HAP-1 (cell line): ENCODE measurements at regions not wholly inside any gene's neighbourhood (a gene's known extent, or its start where the extent isn't known, plus 50 kb on each side); places are given as distances from the start of the nearest gene placed in this dataset.

Experiments used
- DNase-seq, 2 experiments: peaks; one replicate each; pipeline ENCODE4 v3.0.0-alpha.2; 2016 to 2020; ENCODE audit warnings: low spot score in 2 of 2
- H3K27me3 ChIP-seq: fragments of 250-450 bp; sonication (Bioruptor Pico); 2 replicates; pipeline ENCODE4 v1.5.1; 2020; ENCODE audit warnings: low read depth, mild to moderate bottlenecking, moderate library complexity
- H3K36me3 ChIP-seq: fragments of 250-450 bp; sonication (Bioruptor Pico); replicated peaks from 2 replicates; pipeline ENCODE4 v1.5.1; 2020; ENCODE audit warnings: mild to moderate bottlenecking
- H3K4me1 ChIP-seq: fragments of 250-450 bp; sonication (Bioruptor Pico); 2 replicates; pipeline ENCODE4 v1.5.1; 2020; ENCODE audit warnings: mild to moderate bottlenecking
- H3K4me3 ChIP-seq: fragments of 250-450 bp; sonication (Bioruptor Pico); 2 replicates; pipeline ENCODE4 v1.5.1; 2020; ENCODE audit warnings: mild to moderate bottlenecking, moderate library complexity
- H3K9me3 ChIP-seq: fragments of 250-450 bp; sonication (Bioruptor Pico); 2 replicates; pipeline ENCODE4 v1.5.1; 2020; ENCODE audit warnings: mild to moderate bottlenecking, moderate library complexity
- in situ Hi-C: fragments of 300-500 bp; cut with MboI; formaldehyde crosslinking; loops from 3 replicates; pipeline ENCODE4 v1.14.3; 2020; ENCODE audit warnings: low sequenced_read_pairs, inconsistent platforms, mixed read lengths

DNA sequence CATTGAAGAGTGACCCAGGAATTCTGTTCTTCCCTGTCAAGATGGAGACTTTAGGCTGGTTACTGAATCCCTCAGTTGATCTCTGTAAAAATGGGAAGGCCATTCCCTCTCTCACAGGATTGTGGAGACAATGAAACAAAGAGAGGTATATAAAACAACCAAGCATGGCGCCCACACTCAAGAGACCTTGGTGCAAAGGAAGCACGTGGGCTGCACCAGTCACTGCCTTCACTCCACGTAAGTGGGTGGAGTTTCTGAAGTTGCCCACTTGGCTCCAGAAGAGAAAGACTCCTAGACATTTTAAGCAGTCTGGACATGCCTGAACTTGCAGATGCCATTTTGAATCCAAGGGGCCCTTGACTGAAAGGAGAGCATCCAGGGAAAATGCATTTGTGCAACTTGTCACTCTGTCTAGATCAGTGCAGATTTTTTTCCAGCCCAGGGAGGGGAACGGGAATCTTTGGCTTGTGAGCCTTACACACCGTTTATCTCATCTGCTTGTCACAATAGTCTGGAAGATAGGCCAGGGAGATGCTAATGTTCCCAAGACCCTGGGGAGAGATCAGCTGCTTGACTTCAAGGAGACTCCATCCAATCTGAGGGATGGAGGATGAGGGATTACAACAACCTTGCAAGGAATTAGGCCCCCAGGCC is 96.9 kb upstream of the TBX3 start:
- H3K4me1 ChIP-seq: peaks cover 5% of the 10 kb centered on the region
- no peaks in the 10 kb centered on the region for H3K27me3 ChIP-seq
- H3K9me3 ChIP-seq: no peaks in the 10 kb centered on the region
- no peak overlapping the region for H3K4me3 ChIP-seq
- no peaks in the 10 kb centered on the region for H3K36me3 ChIP-seq
- no peak for DNase-seq
- in situ Hi-C loops: no loop called here

DNA sequence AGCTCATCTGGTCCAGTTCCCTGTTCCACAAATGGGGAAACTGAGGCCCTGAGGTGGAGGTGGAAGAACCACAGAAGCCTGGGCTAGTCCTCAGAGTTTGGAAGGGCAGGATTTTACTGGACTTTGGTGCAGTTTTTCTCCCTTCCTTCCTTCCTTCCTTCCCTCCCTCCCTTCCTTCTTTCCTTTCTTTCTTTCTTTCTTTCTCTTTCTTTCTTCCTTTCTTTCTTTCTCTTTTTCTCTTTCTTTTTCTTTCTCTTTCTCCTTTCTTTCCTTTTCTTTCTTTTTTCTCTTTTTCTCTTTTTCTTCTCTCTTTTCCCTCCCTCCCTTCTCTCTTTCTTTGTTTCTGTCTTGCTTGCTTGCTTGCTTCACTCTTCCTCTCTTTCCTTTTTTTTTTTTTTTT is 95.7 kb upstream of the TBX3 start:
- Histone ChIP-seq H3K36me3 (no peaks in the 10 kb centered on the region), H3K9me3 (no peaks in the 10 kb centered on the region), H3K4me1 (peaks cover 2% of the 10 kb centered on the region), H3K27me3 (no peaks in the 10 kb centered on the region), H3K4me3 (no peak overlapping the region)
- DNase-seq: no peak
- in situ Hi-C loops: no loop called here

DNA sequence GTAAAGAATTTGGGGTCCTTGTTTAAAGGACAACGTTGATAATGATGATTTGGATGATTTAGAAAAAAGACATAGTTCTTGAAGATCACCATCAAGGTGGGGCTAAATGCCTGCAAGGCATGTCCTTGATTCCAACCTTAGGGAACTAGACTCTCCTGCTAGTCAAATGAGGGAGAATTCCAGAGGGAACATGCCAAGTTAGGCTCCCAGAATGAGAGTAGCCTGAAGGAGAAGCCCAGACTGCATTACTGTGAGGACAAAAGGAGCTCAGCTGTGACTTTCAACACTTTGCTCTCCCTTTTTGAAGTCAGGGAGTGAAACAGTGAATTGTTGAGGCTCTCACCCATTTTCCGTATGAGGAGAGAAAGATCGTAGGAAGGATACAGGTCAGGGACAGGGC is 95.2 kb upstream of the TBX3 start:
- in situ Hi-C loops: no loop called here
- H3K9me3 ChIP-seq: no peaks in the 10 kb centered on the region
- DNase-seq: no peak

DNA sequence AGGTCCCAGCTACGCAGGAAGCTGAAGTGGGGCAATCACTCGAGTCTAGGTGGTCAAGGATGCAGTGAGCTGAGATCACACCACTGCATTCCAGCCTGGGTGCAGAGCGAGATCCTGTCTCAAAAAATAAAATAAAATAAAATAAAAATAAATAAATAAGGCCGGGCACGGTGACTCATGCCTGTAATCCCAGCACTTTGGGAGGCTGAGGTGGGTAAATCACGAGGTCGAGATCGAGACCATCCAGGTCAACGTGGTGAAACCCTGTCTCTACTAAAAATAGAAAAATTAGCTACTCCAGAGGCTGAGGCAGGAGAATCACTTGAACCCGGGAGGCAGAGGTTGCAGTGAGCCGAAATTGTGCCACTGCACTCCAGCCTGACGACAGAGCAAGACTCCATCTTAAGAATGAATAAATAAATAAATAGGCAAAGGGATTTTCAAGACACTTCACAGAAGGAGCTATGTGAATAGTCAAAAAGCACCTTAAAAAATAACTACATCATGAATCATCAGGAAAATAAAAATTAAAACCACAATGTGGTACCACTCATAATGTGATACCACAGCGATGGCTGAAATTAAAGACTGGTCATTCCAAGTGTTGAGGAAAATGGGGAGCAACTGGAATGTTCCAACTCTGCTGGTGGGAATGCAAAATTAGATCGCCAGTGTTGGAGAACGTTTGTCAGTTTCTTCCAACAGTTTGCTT is 92.9 kb upstream of the TBX3 start:
- Histone ChIP-seq H3K27me3 (no peaks in the 10 kb centered on the region), H3K4me3 (no peak overlapping the region), H3K9me3 (no peaks in the 10 kb centered on the region), H3K4me1 (no peaks in the 10 kb centered on the region), H3K36me3 (no peaks in the 10 kb centered on the region)
- in situ Hi-C loops: no loop called here
- no peak for DNase-seq

More for the DNA sequence above, 95.2 kb upstream of the TBX3 start:
- Histone ChIP-seq H3K4me3 (no peak overlapping the region), H3K36me3 (no peaks in the 10 kb centered on the region), H3K4me1 (no peaks in the 10 kb centered on the region), H3K27me3 (no peaks in the 10 kb centered on the region)

DNA sequence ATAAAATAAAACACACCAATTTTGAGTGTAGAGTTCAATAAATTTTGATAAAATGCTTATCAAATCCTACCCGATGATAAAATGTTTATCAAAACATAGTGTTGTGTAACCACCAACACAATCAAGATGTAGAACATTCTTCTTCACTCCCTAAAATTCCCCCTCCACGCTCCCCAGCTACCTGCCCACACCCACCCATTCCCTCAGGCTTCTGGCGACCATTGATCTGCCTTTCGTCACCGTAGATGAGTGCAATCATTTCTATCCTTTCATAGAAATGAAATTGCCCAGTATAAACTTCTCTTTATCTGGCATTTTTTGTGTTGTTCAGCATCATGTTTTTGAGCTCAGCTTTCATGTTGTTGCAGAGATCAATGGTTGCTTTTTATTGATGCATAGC is 90.7 kb upstream of the TBX3 start:
- H3K4me3 ChIP-seq: no peak overlapping the region
- no peak for DNase-seq
- no peaks in the 10 kb centered on the region for H3K4me1 ChIP-seq
- no peaks in the 10 kb centered on the region for H3K9me3 ChIP-seq
- no peaks in the 10 kb centered on the region for H3K36me3 ChIP-seq
- in situ Hi-C loops: no loop called here
- H3K27me3 ChIP-seq: no peaks in the 10 kb centered on the region

DNA sequence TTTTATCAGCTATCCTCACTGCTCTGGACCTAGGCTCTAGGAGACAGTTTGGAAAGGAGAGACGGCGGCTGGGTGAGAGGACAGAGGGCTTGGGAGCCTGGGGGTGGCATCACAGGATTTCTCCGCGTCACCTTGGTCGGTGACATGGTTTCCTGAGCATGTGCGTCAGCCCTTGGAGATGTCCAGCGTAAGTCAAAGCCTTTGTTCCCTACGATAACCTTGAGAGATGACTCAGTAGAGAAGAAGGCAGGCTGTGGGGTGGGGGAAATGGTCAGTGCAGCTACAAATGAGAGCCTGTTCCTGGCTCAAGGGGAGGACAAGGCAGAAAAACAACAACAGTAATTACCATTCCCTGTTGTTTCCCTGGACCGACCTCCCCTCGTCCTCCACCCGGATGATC is 90.2 kb upstream of the TBX3 start:
- Histone ChIP-seq H3K4me3 (no peak overlapping the region), H3K4me1 (no peaks in the 10 kb centered on the region), H3K27me3 (no peaks in the 10 kb centered on the region), H3K36me3 (no peaks in the 10 kb centered on the region), H3K9me3 (no peaks in the 10 kb centered on the region)
- no peak for DNase-seq
- in situ Hi-C loops: no loop called here

GRCh38 chr12:114770323-114770722 is 86.3 kb upstream of the TBX3 start:
- no peaks in the 10 kb centered on the region for H3K36me3 ChIP-seq
- no peak for DNase-seq
- no peak overlapping the region for H3K4me3 ChIP-seq
- H3K9me3 ChIP-seq: no peaks in the 10 kb centered on the region
- H3K27me3 ChIP-seq: no peaks in the 10 kb centered on the region
- H3K4me1 ChIP-seq: peaks cover 21% of the 10 kb centered on the region
- in situ Hi-C loops: no loop called here

DNA sequence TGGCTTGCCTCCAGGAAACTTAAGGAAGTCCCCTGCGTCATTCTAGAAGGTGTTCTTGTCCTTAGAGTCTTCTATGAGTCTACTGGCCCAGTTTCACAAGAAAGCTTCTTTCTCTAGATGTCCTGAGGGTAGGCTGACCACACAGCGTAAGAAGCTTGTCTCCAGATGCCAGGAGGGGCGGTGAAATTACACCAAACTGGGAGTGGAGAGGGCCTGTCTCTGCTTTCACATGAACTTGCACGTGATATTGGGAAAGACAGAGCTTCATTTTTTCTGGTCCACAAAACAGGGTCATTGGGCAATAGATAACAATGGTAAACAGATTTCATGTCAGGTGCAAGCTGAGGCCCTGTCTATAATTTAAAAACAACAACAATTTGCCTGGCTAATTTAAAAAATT is 85.7 kb upstream of the TBX3 start:
- Histone ChIP-seq H3K4me1 (peaks cover 23% of the 10 kb centered on the region), H3K9me3 (no peaks in the 10 kb centered on the region), H3K27me3 (no peaks in the 10 kb centered on the region), H3K4me3 (no peak overlapping the region), H3K36me3 (no peaks in the 10 kb centered on the region)
- in situ Hi-C loops: no loop called here
- no peak for DNase-seq

DNA sequence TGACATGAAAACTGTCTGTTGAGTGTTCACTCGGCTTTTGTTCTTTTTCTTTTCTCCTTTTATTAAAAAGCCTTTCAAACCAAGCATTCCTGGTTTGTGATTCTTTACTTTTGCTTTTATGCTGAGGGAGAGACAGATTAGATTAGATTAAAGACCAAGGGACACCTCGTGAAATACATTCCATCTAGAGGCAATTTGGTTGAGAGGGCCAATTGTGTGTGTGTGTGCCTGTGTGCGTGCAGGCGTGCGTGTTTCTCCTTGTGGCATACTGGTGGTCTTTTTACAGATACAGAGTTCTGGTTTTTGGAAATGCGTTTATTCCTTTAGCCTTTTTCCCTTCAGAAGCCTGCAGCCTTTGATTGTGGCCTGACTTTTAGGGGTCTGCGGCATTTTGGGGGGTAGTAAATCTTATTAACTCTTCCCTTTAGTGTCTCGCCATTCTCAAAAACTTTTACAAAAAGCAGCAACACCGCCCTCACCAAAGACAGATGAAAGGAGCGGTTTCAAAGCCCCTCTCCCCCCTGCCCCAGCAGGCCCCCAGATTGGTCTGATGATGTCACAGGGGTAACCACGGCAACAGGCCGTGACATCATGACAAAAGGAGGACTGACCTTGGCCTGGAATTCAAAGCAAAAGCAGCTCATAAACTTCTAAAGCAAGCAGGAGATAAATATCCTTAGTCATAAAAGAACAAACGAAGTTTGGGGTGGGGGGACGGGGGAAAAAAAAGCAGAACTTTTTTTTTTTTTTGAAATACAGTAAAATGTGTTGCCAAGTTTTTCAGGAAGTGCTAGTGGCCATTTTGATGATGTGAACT is 84.1 kb upstream of the TBX3 start:
- peaks cover 24% of the 10 kb centered on the region for H3K4me1 ChIP-seq
- H3K36me3 ChIP-seq: no peaks in the 10 kb centered on the region
- H3K27me3 ChIP-seq: no peaks in the 10 kb centered on the region
- no peak overlapping the region for H3K4me3 ChIP-seq
- no peaks in the 10 kb centered on the region for H3K9me3 ChIP-seq
- in situ Hi-C loops: no loop called here
- DNase-seq: peak; percentile 67 to 84

GRCh38 chr12:114767084-114767760 is 83.2 kb upstream of the TBX3 start:
- H3K4me1 ChIP-seq: peaks cover 24% of the 10 kb centered on the region
- in situ Hi-C loops: no loop called here
- no peaks in the 10 kb centered on the region for H3K27me3 ChIP-seq
- H3K9me3 ChIP-seq: no peaks in the 10 kb centered on the region
- peak; percentile 21 to 73 for DNase-seq
- H3K36me3 ChIP-seq: no peaks in the 10 kb centered on the region
- H3K4me3 ChIP-seq: no peak overlapping the region

- Histone ChIP-seq H3K27me3 (no peaks in the 10 kb centered on the region), H3K9me3 (no peaks in the 10 kb centered on the region), H3K36me3 (no peaks in the 10 kb centered on the region), H3K4me3 (no peak overlapping the region), H3K4me1 (peaks cover 24% of the 10 kb centered on the region)
- no peak for DNase-seq
- in situ Hi-C loops: no loop called here
Observed at GRCh38 chr12:114765960-114766691, 82.2 kb upstream of the TBX3 start.

- peaks cover 24% of the 10 kb centered on the region for H3K4me1 ChIP-seq
- H3K9me3 ChIP-seq: no peaks in the 10 kb centered on the region
- H3K4me3 ChIP-seq: no peak overlapping the region
- peak in 1 of 2 experiments; percentile 14 for DNase-seq
- H3K27me3 ChIP-seq: no peaks in the 10 kb centered on the region
- in situ Hi-C loops: no loop called here
- H3K36me3 ChIP-seq: no peaks in the 10 kb centered on the region
Observed at GRCh38 chr12:114764510-114764909, 80.5 kb upstream of the TBX3 start.

DNA sequence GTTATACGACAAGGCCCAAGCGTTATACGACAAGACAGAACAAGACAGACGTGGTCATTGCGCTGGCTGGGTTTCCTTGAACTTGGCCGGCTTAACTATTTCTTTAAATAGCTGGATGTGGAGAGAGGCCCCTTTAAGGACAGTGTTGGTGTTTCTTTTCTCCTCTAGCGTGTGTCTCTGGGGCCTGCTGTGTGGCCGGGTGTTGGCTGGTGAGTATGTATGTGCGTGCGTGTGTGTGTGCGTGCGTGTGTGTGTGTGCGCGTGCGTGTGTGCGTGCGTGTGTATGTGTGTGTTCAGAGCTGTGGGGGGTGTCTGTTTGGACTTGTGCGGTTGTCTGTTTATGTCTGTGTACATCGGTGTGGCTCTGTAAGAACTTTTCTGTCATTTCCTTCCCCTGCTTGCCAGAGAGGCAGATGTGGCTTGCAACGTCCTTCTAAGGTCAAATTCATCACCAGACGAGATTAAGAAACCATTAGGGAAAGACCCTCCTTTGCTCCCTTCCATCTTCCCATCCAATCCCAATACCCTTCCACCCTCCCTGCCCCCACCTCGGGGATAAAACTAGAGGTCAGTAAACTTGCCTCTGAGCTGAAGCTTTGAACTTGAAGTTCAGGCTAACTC is 78.6 kb upstream of the TBX3 start:
- Histone ChIP-seq H3K36me3 (no peaks in the 10 kb centered on the region), H3K27me3 (no peaks in the 10 kb centered on the region), H3K4me1 (peaks cover 12% of the 10 kb centered on the region), H3K4me3 (no peak overlapping the region), H3K9me3 (no peaks in the 10 kb centered on the region)
- DNase-seq: no peak
- in situ Hi-C loops: no loop called here
